Panc1 (cell line): ENCODE measurements at regions not wholly inside any gene's neighbourhood (a gene's known extent, or its start where the extent isn't known, plus 50 kb on each side); places are given as distances from the start of the nearest gene placed in this dataset.

Source experiments
- CTCF ChIP-seq: fragments of 450-650 bp; IDR thresholded peaks from 2 replicates; pipeline ENCODE4 v1.5.1; 2017; ENCODE audit warnings: mild to moderate bottlenecking
- POLR2AphosphoS5 ChIP-seq: IDR thresholded peaks from 2 replicates; pipeline ENCODE4 v1.6.1; 2012; ENCODE audit warnings: mild to moderate bottlenecking, low read depth, low read length, moderate library complexity
- REST ChIP-seq, 2 experiments: IDR thresholded peaks; 2 replicates each; pipeline ENCODE4 v1.6.1; 2011 to 2012; ENCODE audit warnings: low read depth in 2 of 2, control low read depth in 1 of 2, low read length in 1 of 2, mild to moderate bottlenecking in 1 of 2, moderate library complexity in 1 of 2; ENCODE audit not compliant: insufficient read depth in 1 of 2
- TCF7L2 ChIP-seq: IDR thresholded peaks from 2 replicates; pipeline ENCODE4 v1.6.1; 2011; ENCODE audit warnings: mild to moderate bottlenecking, low read depth, low read length, inconsistent platforms

GRCh38 chr4:151865744-151866591 is 105.2 kb upstream of the GATB start:
- TF ChIP-seq CTCF (no peak), POLR2AphosphoS5 (no peak), TCF7L2 (no peak), REST (IDR thresholded peaks at IDR 0.05; ENCODE audit: insufficient read depth in 1 of 2, low read depth in 2 of 2, low read length in 1 of 2) (no peak)
